Fibroblast of skin of abdomen (primary cell): ENCODE measurements at regions not wholly inside any gene's neighbourhood (a gene's known extent, or its start where the extent isn't known, plus 50 kb on each side); places are given as distances from the start of the nearest gene placed in this dataset.
"Not testable (repeated sequence)": the region's sequence is repeated elsewhere in the genome, so short reads cannot be mapped to it uniquely, and the experiment has no call there.

Experiments
- DNase-seq: peaks from one replicate; pipeline ENCODE4 v3.0.0-alpha.2; 2013

GRCh38 chr6:55955684-55956083 lies 80.3 kb upstream of the BMP5 start:
- no peak for DNase-seq

- DNase-seq = no peak
Measured at GRCh38 chr6:55954436-55954835, 79.0 kb upstream of the BMP5 start.

GRCh38 chr6:55953335-55953734 lies 77.9 kb upstream of the BMP5 start:
- DNase-seq = peak; percentile 41

- DNase-seq = no peak
Measured at GRCh38 chr6:55950071-55950814, 74.9 kb upstream of the BMP5 start.

GRCh38 chr6:55943329-55943728 lies 67.9 kb upstream of the BMP5 start:
- DNase-seq = peak; percentile 46

- no peak for DNase-seq
Measured at GRCh38 chr6:55941702-55942101, 66.3 kb upstream of the BMP5 start.

- no peak for DNase-seq
Measured at GRCh38 chr6:55937951-55938690, 62.7 kb upstream of the BMP5 start.

- no peak for DNase-seq
Measured at GRCh38 chr6:55937261-55937947, 62.0 kb upstream of the BMP5 start.

GRCh38 chr6:55931101-55931500 lies 55.7 kb upstream of the BMP5 start:
- no peak for DNase-seq

- not testable (repeated sequence) for DNase-seq
Measured at GRCh38 chr6:55927713-55928112, 52.3 kb upstream of the BMP5 start.

GRCh38 chr6:55925292-55925691 lies 49.9 kb upstream of the BMP5 start:
- peak; percentile 70 for DNase-seq
